H4 (cell line): ENCODE measurements at regions not wholly inside any gene's neighbourhood (a gene's known extent, or its start where the extent isn't known, plus 50 kb on each side); places are given as distances from the start of the nearest gene placed in this dataset.

ENCODE experiments used
- DNase-seq: peaks from one replicate; pipeline ENCODE4 v3.0.0-alpha.2; 2015; ENCODE audit warnings: low spot score

DNA sequence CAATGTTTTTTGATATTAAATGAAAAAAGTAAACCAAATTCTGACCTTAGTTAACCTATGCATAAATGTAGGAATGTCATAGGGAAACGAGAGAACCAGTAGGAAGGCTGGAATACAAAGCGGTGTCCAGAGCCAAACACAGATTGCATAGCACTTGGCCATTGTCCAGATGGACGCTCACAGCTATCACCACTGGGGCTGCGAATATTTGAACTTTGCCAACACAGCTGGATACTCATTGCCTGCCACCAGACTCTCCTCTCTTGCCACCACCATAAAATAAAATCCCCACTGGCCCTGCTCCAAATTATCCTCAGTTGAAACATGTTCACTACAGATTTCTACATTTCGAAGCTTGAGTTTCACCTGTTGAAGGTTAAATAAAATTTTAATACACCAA, 159.3 kb upstream of the GULP1 start:
- DNase-seq: peak; percentile 4

DNA sequence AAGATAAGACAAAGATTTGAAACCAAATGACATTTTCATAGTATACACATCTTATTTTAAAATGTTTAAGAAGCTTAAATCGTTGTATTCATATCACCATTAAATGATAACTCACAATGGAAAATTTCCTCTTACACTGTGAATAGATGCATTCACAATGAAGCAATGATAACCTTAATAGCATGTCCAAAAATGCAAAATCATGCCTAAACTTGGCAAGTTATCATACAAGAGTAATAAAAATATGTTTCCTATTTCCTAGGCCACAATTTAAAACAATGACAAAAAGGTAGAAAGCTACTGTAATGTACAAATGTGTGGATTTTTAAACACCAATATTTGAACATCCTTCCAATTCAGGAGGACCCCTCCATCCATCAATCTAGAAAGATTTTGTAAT, 157.4 kb upstream of the GULP1 start:
- DNase-seq: no peak

DNA sequence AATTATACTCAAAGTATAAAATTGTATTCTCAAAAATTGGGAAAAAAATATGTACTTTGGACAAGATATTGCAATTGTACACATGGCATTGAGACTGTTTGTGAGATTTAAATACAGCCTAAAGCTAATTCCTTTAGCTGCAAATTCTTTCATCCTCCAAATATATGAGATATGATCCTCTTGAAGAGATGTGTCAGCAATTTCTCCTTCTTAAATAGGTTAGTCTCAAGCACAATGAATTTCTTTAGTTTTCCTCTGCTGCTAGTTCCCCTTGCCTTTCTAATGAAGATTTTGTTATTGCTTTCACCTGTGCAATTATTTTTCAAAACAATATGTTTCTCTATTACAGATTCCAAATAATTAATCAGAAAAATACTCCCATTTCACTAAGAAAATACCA, 153.4 kb upstream of the GULP1 start:
- DNase-seq: no peak

DNA sequence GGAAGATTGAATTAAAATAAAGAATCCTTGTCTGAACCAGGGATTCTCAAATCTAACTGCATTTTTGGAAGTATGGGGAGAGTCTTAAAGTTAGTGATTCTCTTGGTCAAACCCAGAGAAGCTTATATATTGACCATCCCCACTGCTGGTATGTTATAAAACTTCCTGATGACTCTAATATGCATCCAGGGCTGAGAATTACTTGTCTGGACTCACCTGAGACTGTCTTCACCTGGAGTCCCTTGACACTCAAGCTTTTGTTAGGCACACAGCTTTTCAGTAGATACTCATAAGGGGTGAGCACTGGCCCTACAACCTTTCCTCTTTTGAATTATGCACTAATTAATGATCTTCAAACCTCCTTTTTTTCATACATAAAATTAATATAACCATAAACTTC, 149.6 kb upstream of the GULP1 start:
- DNase-seq: no peak

DNA sequence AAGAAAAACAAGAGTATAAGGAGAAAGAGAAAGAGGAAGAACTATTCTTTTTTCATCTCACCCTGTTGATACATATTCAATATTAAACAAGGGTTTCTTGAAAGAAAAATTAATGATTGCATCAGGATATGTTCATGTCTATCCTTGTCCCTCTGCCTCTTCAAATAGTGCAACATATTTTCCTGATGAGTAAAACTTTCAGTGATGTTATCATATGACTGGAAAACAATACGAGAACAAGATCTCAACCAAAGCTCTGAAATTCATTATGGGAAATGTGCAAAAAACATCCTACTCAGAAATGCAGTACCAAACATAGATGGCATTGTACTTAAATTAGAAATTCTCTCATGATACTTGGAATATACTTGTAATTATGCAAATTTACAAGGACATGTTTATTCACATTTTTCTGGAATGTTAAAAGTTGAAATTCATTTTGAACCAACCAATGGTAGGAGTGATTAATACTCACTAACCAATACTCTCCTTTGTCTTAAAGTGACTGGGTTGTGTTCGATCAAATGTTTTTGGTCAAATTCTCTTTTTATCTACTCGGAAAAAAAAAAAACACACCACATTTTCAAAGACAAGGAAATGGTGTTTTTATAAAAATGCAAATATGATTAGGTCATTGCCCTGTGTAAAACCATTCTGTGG, 148.9 kb upstream of the GULP1 start:
- no peak for DNase-seq

DNA sequence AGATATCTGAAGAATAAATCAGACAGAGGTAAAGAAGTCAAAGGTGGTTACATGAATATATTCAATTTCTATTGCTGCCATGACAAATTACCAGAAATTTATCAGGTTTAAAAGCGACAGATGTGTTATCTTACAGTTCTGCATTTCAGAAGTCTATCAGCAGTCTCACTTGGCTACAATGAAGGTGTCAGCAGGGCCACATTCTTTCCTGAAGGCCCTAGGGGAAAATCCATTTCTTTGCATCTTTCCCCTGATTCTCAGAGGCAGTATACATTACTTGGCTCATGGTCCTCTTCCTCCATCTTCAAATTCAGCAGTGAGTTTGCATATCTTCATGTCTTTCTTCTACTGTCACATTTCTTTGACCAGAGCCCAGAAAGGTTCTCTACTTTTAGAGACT, 145.8 kb upstream of the GULP1 start:
- no peak for DNase-seq

DNA sequence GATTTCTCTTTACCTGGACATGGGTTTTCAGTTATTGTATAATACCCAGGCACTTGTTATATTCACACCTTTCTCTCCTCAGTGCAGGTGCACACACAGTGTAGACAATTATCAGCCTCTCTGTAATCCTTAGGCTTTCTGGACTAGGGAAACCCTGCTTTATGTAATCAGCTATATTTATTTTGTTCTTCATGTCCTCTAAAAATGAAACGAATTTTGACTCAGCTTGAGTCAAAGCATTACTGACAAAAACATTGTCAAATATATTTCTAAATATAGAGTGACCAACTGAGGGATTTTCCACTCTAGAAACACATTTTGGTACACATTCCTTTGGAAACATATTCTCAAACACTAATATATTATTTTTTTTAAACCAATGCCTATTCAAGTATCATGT, 144.8 kb upstream of the GULP1 start:
- DNase-seq: no peak

GRCh38 chr2:188151670-188152069, 140.0 kb upstream of the GULP1 start:
- DNase-seq: no peak

GRCh38 chr2:188158337-188159100, 133.2 kb upstream of the GULP1 start:
- no peak for DNase-seq

DNA sequence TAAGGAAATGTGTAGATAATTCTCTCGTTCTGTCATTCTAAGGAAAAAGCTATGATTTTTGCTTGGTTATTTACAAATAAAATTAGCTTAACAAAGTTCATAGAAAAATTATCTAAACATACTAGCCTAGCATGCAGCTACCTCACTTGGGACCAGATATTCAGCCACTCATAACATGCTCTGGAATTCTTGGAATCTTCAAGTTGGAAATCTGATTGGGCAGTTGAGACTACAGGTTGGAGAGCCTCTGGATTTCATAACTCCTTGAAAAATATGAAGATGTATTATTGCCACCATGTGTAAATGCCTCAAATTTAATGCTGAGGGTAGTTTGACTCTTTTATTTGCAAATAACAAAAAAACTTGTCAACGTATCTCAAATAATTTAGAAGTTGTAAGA, 132.2 kb upstream of the GULP1 start:
- DNase-seq: no peak

DNA sequence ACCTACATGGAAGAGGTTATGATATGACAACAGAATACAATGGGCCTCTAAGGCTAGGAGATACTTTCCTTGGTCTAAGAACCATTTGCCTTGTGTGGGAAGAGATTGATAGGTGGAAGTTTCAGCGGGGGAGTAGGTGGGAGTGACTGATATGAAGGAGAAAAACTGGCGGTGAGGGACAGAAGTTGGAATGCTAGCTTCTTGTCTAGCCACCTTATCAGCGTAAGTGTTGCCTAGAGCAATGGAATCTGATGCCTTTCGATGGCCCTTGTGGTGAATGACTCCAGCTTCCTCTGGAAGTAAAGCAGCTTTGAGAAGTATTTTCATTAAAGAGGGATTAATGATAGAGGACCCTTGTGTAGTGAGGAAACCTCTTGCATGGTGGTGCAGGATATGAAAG, 121.3 kb upstream of the GULP1 start:
- no peak for DNase-seq

DNA sequence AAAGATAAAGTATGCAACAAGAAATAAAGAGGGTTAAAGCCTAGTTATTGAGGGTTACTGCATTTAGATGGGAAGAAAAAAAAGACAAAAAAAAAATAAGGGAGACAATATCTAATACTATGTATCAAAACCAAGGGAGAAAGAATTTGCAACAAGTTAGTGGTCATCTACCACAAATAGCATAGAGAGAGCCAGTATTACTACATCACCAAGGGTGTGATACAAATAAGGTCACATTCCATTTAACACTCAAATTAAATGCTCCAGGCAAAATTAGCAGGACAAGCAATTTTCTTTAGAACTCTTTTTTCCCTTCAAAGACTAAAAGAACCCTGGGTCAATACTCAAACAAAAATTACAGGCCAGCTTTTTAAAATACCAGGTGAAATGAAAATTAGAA, 115.1 kb upstream of the GULP1 start:
- no peak for DNase-seq

DNA sequence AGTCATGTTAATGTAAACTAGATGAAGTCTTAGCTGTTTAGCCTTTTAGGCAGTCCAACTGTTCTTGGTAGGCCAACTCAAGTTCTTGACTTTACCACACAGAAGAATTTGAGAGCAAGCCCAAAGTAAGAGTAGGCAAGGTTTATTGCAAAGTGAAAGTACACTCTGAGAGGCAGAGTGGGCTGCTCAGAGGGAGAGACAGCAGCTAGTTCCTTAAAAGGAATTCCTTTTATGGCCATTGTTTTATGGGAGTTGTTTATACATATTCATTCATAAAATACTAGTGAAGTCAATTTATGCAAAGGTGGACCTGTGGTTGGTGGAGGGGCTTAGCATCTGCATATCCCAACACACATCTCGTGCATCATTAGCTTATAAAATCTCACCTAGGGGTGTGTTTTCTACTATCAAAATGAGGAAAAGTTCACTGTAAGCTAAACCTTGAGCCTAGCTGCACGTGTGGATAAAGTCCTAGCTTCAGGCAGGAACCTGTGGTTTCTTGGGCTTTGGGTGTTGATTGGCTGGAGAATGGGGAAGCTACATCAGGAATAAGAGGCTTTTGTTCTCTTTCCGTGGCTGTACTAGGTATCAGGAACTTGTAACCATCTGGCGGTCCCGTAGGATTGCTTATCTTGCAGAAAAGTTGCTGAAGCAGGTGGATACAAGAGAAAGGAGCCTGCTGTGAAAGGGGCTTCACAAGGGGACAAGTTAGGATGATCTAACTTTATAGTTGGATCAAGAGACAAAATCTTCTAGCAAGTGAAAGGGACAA, 110.4 kb upstream of the GULP1 start:
- DNase-seq: peak; percentile 8

DNA sequence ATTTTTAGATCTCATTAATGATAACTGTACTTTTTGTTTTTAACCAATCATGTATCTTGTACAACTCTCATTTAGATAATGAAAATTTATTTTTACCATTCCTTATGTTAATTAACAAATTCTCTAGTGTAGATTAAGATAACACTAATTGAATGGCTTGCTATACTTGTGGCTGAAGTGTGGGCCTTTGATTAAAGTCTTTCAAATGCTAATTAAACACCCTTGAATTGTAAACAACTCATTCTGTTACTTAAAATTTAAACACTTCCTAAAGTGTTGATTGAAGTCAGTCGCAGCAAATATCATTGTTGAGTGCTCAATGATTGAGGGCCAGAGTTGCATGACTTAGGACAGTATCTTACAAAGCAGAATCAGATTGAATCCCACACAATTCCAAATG, 109.8 kb upstream of the GULP1 start:
- no peak for DNase-seq

GRCh38 chr2:188187726-188188125, 103.9 kb upstream of the GULP1 start:
- no peak for DNase-seq

- no peak for DNase-seq
Measured at GRCh38 chr2:188189356-188189755, 102.3 kb upstream of the GULP1 start.

GRCh38 chr2:188193230-188193629, 98.4 kb upstream of the GULP1 start:
- no peak for DNase-seq

- DNase-seq: no peak
Measured at GRCh38 chr2:188196343-188197008, 95.2 kb upstream of the GULP1 start.

DNA sequence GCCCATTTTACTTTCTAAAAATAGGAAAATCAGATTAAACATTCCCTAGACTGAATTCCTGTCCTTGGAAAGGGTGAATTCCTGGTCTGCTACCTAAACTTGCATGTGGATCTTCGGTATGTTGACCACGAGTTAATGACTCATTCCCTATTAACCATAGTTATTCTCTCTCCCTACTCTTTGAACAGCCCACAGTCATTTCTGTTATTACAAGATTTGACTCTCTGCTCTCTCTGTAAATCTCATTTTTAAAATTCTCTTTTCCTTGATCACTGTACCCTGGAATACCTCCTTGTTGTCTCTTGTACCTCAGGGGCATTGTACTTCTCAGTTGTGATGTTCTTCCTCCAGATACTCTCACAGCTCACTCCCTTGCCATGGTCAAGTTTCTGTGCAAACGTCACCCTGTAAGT, 92.0 kb upstream of the GULP1 start:
- DNase-seq: peak; percentile 56

- DNase-seq: no peak
Measured at GRCh38 chr2:188201639-188202038, 90.0 kb upstream of the GULP1 start.

- no peak for DNase-seq
Measured at GRCh38 chr2:188202777-188203176, 88.9 kb upstream of the GULP1 start.

DNA sequence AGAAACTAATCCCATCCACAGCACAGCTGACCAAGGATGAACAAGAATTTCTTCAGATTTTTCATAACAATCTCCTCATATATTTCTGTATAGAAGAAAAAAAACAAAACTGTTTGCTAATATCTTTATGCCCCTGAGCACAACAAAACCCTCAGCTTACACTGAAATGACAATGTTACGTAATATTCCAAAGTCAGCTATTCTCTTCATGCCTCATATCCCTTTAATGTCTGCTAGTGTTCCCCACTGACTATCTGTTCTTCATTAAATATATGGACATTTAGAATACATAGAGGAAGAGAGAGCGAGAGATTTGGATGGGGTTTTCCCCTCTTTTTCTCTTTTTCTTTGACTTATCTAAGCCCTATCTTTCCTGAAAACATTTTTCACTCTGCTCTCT, 87.9 kb upstream of the GULP1 start:
- no peak for DNase-seq
